HG03025 (cell line): ENCODE measurements at regions not wholly inside any gene's neighbourhood (a gene's known extent, or its start where the extent isn't known, plus 50 kb on each side); places are given as distances from the start of the nearest gene placed in this dataset.
"Not testable (repeated sequence)": the region's sequence is repeated elsewhere in the genome, so short reads cannot be mapped to it uniquely, and the experiment has no call there.

Experiments
- ATAC-seq: cut with Tn5 transposase; IDR thresholded peaks from one replicate; pipeline ENCODE4 v1.9.1; 2021; ENCODE audit warnings: mild to moderate bottlenecking, moderate library complexity; ENCODE audit not compliant: unreplicated experiment, low FRiP score

DNA sequence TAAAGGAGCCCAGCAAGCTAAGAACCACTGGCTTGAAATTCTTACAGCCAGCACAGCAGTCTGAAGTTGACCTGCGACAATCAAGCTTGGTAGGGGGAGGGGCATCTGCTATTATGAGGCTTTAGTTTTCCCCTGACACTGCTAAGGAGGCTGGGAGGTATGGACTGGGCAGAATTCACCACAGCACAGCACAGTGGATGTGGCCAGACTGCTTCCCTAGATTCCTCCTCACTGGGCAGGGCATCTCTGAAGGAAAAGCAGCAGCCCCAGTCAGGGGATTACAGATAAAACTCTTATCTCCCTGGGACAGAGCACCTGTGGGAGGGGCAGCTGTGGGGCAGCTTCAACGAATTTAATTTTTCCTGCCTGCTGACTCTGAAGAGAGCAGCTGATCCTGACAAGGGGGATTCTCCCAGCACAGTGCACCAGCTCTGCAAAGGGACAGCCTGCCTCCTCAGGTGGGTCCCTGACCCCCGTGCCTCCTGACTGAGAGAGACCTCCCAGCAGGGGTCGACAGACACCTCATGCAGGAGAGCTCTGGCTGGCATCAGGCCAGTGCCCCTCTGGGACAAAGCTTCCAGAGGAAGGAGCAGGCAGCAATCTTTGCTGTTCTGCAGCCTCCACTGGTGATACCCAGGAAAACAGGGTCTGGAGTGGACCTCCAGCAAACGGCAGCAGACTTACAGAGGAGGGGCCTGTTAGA is 71.6 kb upstream of the CARMIL1 start:
- not testable (repeated sequence) for ATAC-seq

DNA sequence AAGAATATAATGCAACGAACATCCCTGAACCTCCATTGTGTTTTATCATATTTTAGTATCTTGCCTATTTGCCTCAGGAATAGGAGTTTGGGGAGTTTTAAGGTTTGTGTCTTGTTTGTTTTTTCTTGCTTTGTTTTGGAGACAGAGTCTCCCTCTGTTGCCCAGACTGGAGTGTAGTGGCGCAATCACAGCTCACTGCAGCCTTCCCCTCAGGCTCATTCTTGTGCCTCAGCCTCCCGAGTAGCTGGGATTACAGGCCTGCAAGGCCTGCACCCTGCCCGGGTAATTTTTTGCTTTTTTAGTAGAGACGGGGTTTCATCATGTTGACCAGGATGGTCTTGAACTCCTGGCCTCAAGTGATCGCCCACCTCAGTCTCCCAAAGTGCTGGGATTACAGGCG is 63.3 kb upstream of the CARMIL1 start:
- no peak for ATAC-seq

DNA sequence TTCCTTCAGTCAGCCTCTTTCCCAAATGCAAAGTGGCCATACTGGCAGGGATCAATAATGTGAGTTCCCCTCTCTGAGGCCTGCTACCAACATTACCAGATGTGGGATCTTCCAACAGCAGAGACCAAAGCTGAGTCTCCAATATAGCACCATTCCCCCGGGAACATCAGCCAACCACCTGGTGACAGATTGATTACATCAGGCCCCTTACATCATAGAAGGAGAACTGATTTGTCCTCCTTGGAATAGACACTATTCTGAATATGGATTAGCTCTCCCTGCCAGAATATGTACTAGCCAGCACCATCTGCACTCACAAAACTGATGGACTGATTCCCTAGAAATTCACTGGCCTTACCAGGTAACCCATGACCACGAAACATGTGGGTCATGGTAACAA is 61.9 kb upstream of the CARMIL1 start:
- ATAC-seq, result no peak

DNA sequence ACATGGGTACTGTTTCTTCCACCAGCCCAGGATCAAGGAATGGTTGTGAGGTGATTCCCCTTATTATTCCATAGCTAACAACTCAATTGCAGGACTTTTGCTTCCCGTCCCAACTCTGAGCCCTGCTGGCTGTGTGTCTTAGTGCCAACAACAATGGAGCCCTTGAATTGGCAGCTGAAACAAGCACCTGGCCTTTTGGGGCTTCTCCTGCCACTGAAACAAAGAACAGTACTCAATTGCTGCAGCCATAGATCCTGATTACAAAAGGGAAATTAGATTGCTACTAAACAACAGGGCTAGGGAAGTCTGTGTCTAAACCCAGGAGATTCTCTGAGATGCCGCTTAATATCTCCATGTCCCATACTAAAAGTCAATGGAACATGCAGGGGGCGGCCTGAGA is 61.3 kb upstream of the CARMIL1 start:
- no peak for ATAC-seq

DNA sequence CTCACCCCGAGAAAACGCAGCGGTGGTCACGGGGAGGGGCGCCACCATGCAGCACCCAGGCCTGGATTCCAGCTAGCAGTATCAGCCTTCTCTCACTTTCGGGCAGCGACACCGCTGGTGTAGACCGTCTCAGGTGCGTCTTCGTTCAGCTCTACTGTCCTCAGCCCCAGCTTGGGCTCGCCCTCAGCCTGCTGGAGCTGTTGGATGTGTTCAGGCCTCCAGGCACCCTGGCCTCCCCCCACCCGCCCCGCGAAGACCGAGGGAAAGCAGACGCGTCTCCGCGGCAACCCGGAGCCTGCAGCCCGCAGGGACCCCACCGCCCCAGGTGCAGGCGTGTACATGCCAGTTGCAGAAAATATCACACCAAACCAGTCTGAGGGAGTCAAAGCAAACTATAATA is 60.8 kb upstream of the CARMIL1 start:
- ATAC-seq, result no peak

DNA sequence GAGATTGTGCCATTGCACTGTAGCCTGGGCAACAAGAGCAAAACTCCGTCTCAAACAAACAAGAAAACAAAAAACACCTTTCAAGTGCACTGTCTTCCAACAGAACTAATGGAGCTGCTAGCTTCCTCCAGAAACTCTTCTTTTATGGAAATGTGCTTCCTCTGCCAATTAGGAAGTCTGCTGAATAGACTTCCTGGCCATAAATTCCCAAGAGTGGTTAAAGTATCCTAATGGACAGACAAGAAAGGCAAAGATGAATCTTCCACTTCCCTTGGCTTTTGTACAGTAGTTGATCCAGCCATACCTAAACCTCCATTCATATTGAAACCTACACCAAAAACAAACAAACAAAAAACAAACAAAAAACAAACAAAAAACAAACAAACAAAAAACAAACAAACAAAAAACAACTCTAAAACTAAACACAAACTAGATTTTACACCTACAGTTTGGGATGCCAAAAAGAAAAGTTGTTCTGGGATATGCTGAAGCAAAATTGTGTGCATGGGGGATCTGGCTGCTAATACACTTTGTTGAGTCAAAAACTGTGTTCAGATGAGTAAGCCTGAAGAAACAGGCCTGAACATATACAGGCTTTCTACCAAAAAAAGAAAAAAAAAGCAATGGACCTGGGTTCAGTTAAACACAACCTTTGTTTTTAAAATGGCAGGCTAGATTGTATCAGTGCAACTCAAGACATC is 59.8 kb upstream of the CARMIL1 start:
- no peak for ATAC-seq

DNA sequence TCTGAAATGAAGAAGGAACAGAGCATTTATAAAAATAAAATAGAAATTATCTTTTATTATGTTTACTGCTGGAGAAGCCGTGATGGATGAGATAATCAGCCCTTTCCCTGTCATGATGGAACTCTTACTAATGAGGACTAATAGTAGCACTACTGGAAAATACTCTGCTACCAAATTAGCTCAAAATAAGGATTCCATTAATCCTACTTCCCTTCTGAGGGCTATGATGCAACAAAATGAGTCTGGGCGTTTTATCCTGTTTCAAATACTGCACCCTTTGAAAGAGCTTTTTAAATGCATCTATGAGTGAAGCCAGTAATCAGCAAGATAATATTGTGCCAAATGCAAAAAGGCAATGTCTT is 59.3 kb upstream of the CARMIL1 start:
- ATAC-seq, result no peak

DNA sequence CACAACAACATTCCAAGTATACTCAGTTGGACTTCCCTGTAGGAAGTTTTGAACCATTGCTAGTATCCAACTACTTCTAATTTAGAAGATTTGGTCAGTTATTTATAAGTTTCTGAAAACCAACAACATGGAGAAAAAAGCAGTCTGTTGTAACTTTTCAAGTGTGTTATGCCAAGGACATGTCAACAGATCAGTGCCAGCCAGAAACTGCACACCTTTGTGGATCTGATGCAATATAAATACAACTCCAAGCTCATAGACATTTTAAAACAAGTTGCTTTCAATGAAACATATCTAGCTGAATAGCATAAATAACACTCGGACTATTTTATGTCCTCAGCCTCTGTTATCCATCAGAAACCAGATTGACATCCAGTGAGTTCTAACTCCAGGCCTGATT is 58.3 kb upstream of the CARMIL1 start:
- ATAC-seq, result no peak

DNA sequence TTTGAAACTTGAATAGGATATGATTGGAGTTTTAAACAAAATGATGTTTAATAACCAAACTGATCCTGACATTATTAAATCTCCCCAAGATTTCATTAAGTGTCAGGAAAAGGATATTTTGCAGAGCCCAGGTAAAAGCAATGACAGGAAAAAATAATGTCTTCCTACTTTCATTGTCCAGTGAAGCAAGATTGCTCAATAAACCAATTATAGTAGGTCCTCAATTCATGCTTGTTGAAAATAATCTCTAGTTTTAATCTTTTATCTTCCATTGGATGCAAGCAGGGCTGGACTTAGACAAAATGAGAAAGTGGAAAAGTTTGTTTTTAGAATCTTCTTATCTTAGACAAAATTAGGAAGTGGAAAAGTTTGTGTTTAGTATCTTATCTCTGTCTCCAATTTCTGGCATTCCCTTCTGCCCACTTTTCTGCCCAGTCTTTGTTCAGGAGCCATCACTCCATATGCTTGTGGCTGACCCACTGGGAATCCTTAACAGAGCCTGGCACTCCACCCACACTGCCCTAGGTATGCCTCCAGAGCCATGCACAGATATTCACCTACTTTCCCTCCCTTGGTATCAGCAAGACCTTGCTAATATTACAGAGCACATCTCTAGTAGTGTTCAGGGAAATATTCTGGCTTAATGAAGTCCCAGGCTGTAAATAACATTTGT is 57.0 kb upstream of the CARMIL1 start:
- no peak for ATAC-seq

DNA sequence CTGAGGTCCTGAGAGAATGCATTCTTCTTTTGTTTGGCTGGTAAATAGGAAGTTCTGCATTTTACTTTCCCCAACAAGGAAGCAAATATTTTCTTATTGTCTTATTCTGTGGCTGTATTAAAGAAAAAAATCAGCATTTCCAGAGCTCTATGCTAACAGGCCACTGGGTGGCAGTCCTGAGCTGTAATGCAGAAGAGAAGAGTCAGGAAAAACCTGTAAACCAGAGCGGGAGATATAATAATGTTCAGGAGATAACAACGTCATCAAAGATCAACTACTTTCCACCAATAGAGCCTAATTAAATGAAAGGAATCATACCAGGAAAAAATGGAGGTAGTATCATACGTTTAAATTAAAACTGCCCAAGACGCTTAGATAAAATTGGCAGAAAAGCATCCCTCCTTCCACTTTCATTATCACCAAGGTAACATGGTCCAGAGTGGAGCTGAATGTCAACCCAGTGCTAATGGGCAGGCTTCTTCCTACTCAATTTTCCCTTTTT is 55.6 kb upstream of the CARMIL1 start:
- ATAC-seq, result no peak

DNA sequence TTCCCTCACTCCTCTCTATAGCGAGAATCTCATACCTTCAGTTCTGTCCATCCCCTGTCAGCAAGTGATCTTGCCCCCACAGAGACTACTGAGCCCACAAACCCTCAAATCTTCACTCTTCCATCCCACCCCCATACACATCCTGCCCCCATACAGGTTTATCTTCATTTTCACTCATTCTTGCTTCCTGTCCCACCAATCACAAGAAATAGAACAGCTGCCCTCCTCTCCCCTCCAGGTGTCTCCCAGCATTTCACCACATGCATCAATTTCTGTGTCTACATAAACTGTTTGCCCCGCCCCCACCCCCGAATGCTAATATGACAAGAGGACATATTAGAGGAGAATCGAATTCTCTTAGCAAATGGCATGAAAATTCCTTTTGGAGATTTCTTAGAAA is 54.9 kb upstream of the CARMIL1 start:
- ATAC-seq, result no peak

DNA sequence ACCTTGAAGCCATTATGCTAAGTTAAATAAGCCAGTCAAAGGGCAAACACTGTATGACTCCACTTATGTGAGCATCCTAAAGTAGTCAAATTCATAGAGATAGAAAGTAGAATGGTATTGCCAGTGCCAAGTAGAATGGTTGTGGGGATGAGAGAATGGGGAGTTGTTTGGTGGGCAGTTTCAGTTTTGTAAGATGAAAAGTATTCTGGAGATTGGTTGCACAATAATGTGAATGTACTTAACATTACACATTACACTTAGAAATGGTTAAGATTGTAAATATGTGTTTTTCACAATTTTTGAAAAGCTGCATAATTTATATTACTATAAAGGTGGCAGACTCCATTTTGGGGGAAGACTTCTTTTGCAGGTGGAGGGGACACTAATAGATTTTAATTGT is 51.3 kb upstream of the CARMIL1 start:
- ATAC-seq, result no peak
